Skeletal muscle cell (primary cell): ENCODE measurements at regions not wholly inside any gene's neighbourhood (a gene's known extent, or its start where the extent isn't known, plus 50 kb on each side); places are given as distances from the start of the nearest gene placed in this dataset.
A peak's percentile ranks its signal among the peaks of the same experiment; 100 is the strongest.

Experiments used
- DNase-seq: peaks from one replicate; pipeline ENCODE4 v3.0.0-alpha.2; 2010; ENCODE audit warnings: low read depth
- H3K4me3 ChIP-seq: 2 replicates; pipeline ENCODE4 v1.5.1; 2011; ENCODE audit warnings: low read depth, mild to moderate bottlenecking, control low read depth, low read length, moderate library complexity

DNA sequence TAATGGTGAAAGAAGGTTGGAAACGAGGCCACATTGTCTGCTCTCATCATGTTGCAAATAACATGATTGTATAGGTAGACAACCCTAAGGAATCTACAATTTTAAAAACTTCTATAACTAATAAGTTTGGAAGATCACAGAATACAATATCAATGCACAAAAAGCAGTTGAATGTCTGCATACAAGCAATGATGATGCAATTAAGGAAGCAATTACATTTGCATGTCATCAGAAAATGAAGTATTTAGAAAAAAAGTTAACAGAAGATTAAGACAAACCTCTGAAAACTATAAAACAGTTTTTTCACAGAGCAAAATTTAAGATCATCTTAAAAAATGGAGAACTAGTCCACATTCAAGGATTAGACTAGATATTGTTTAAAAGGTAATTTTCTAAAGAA, 181.1 kb downstream of the METTL4 start:
- DNase-seq = no peak
- H3K4me3 ChIP-seq = no peak overlapping the region

DNA sequence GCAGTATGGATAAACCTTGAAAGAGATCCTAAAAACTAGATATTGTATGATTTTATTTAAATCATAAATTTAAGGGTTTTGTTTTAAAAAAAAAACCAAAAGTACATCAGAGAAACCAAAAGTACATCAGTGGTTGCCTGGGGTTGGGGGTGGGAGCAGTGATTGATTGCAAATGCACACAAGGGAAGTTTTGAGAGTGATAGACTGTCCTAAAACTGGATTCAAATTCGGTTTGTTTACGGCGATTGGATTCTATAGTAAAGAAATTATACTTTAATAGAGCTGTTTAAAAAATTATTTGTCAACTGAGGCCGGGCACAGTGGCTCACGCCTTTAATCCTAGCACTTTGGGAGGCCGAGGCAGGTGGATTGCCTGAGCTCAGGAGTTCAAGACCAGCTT, 179.8 kb downstream of the METTL4 start:
- no peak for DNase-seq
- no peak overlapping the region for H3K4me3 ChIP-seq

DNA sequence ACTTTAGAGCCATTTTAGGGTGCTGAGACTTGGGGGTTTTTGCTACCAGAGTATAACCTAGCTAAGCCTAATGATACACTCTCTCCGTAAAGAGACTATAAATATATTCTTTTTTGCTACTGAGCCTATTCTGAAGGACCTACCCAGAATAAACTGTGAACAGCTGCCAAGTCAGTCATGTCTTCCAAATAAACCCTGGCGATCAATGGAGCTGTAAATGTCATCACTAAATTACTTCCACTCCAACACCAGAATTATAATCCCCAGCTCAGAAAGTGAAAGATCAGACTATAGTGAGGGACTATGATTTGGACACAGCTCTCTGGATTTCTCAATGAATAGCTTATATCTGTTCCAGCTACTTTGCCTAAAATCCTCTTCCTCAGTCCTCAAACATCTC, 178.9 kb downstream of the METTL4 start:
- H3K4me3 ChIP-seq = no peak overlapping the region
- no peak for DNase-seq

DNA sequence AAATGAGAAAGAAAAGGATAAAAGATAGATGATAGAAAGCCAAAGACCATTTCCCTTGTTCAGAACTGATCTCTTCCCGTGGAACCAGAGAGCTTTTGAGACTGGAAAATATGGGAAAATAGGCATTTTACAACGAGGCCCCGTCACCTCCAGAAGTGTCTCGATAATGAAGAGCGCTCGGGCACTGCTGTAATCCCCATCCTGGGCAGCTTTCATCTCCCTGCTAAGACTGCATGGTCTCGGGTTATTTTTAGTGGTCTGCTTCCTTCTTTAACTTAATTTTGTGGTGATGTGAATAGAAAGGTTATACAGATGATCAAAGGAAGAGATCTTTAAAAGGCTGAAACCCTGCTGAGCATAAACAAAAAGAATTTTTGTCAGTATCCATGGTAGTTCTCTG, 176.6 kb downstream of the METTL4 start:
- H3K4me3 ChIP-seq = no peak overlapping the region
- DNase-seq = no peak

DNA sequence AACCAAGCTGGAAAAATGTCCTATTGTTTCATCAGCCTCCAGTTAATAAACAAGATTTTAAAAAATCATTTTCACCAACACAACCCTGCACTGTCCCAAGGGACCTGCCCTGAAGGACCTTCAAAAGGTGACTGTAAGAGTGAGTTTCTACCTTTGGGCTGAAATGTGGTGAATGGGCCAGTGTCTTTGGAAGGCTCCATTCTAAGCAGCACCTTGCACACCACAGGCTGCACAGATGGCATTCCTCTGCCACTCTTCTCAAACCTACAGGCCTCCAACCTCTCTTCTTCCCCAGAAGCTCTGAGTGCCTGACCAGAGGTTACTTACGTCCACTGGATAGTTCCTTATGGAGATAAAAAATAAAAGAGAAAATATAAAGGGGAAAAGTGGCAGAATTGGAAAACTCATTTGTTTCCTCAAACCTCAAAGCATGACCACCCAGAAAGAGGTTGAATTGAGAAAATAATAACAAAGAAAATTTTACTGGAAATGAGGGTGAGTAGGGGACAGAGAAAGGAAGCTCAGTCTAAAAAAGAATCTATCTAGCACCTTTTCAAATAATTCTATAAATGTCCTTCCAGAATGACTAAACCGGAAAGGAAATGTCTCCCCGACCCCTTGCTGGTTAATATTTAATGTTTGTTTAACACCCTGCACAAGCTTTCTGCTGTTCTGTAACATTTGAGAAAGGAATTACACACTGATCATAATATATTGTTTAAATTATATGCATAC, 175.7 kb downstream of the METTL4 start:
- no peak overlapping the region for H3K4me3 ChIP-seq
- no peak for DNase-seq

DNA sequence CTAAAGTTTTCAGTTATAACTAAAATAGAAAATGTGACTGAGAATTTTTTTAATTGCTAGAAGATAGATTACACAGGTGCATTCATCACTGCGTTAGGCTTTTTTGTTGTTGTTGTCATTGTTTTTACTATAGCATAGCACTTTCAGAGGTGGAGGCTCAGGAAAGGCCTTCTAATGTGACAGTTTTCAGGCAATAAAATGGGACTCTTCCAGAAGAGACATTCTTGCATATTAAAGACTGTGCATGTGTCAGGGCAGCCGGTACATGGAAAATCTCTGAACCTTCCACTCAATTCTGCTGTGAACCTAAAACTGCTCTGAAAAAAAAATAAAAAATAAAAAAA, 175.2 kb downstream of the METTL4 start:
- no peak for DNase-seq
- H3K4me3 ChIP-seq = no peak overlapping the region

DNA sequence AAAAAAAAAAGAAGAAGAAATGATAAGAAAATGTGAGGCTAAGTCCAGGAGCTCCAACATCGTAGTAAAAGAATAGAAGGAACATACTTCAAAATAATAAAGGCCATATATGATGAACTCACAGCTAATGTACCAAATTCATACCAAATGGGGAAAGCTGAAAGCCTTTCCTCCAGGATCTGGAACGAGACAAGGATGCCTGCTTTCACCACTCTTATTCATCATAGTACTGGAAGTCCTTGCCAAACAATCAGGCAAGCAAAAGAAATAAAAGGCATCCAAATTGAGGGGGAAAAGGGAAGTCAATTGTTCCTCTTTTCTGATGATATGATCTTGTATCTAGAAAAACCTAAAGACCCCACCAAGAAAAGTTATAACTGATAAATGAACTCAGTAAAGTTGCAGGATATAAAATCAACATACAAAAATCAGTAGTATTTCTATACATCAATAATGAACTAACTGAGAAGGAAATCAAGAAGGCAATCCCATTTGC, 170.6 kb downstream of the METTL4 start:
- no peak overlapping the region for H3K4me3 ChIP-seq
- no peak for DNase-seq

DNA sequence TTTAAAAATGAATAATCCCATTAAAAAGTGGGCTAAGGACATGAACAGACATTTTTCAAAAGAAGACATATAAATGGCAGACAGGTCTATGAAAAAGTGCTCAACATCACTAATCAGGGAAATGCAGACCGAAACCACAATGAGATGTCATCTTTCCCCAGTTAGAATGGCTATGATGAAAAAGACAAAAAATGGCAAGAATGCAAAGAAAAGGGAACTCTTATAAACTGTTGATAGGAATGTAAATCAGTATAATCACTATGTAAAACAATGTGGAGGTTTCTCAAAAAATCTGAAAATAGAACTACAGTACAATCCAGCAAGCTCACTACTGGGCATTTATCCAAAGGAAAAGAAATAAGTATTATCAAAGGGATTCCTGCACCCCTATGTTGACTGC, 169.2 kb downstream of the METTL4 start:
- no peak overlapping the region for H3K4me3 ChIP-seq
- no peak for DNase-seq

DNA sequence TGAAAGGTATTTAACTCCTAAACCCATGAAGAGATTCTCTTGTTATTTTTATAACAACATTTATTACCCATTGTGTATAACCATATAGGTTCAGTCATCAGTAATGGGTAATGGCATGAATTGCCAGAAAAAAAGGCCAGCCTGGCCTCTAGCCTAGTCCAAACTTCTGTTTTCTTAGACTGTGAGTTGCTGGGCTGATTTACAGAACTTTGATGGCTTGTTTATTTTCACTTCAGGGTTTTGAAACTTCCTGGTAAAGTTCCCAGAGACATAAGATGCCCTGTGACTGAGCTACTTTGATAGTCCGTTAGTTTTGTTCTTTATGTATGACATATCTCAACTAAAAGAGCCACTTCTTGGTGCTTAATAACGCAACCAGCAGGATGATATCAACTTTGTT, 164.8 kb downstream of the METTL4 start:
- DNase-seq = peak; percentile 27
- no peak overlapping the region for H3K4me3 ChIP-seq

DNA sequence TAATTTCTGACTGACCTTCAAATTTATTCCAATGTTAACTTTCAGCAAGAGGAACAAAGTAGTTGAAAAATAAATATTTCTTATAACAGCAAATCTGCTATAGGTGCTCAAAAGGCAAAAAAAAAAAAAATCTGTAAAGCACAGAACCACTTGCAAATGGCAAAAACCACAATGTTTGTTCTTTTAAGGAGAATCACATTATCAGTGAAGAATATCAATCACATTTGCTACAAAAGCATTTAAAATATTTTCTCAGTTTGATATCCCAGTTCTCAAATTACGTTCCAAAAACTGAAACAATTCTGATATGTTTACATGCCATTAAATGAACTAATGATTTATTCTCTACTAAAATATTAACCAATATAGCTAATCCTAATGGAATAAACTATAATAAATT, 163.3 kb downstream of the METTL4 start:
- no peak for DNase-seq
- no peak overlapping the region for H3K4me3 ChIP-seq

DNA sequence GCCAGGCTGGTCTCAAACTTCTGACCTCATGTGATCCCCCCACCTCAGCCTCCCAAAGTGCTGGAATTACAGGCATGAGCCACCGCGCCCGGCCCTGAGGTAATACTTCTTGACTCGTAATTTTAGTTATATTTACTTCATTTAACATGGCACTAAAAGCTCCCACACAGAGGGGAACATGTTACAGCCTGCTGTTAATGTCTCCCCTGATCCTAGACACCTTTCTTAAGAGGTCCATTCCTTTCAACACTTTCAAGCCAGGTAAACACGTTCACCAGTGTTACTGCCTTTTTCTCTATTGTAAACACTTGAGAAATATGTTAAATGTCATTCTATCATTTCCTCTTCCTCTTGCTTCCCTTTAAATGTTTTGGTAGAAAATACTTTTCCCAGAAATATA, 161.4 kb downstream of the METTL4 start:
- no peak overlapping the region for H3K4me3 ChIP-seq
- DNase-seq = no peak

DNA sequence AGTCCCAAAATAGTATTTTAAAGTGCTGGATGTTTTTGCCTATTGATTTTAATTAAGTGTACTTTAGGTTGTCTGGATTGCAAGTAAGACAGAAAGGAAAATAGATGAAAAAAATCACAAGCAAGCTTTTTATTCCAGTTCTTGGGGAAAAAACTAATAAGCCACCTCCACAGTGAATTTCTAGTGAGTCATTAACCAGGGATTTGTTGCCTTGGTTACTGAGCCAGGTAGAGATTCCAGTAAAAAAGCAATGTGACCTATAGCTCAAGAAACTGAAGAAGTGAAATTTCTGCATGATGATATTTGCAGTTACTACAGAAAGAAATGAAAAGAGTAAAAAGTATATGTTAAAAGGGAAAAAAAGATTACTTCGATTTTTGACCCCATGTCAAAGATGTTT, 160.6 kb downstream of the METTL4 start:
- DNase-seq = no peak
- H3K4me3 ChIP-seq = no peak overlapping the region

DNA sequence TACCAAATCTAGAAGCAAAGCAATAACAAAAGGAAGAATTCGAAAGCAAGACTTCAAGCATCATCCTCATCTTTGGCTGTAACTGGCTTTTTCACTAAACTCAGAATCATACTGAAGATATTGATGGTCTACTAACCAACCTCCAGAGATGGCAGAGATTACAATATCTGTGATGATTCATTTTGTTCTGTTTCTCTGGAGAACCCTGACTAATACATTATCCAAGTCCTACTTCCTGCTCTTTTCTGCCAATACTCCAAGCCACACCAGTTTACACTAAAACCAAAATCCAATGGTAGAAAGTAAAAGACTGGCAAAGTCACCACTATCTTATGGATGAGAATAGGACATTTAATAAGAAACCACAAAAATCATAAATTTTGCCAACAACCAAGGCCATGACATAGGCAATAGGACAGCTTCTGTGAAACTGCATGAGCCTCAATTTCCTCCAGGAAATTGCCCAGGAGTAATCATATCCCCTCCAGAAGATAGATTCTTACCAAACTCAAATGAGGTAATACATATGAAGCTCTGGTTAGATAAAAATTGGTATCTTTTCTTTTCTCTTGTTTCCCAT, 159.8 kb downstream of the METTL4 start:
- DNase-seq = no peak
- no peak overlapping the region for H3K4me3 ChIP-seq

DNA sequence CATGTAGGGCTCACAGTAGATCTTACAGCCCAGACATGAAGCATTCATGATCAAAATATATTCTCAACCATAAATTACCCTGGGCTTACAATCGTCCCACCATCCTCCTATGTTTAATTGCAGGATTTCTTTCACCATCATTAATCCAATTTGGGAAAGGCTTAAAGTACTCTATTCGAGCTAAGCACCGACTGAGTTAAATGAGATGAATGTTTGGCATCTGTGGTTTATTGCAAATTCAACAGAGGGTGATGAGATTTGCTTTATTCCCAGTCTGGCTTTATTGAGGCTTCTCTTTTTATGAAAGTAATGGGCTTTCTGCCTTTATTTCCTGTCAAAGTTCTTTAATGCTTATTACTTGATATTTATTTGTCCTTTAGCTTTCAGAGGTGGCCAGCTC, 159.0 kb downstream of the METTL4 start:
- no peak for DNase-seq
- H3K4me3 ChIP-seq = no peak overlapping the region

DNA sequence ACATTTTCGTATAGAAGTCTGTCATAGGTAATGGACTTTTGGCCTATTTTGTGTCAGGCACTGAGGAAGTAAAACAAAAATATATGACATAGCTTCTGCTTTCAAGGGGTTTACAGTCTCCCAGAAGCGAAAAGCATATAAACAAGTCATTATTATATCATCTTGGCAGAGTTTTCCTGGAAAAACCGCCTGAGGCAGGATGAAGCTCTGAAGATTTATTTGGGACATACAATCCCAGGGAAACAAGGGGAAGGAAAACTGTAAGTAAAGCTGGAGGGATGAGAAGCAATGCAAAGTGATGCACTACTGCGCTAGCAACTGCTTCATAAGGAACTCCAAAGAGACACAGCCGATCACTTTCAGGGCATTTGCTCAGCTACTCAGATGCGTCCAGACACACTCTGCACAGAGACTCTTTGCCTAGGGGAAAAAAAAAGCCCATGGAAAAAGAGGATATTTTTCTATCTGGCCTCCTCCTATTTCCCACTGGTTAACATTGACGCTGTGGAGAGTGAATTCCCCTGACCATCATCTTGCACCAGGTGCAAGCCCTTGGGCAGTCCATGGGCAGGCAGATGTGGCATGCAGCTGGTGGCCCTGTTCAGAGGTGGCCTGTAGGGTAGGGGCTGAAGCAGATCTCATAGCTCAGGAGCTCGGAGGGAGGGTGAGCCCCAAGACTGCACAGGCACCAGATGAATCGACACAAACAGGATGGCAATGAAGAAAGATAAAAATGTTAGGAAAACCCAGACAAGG, 158.1 kb downstream of the METTL4 start:
- no peak for DNase-seq
- no peak overlapping the region for H3K4me3 ChIP-seq

DNA sequence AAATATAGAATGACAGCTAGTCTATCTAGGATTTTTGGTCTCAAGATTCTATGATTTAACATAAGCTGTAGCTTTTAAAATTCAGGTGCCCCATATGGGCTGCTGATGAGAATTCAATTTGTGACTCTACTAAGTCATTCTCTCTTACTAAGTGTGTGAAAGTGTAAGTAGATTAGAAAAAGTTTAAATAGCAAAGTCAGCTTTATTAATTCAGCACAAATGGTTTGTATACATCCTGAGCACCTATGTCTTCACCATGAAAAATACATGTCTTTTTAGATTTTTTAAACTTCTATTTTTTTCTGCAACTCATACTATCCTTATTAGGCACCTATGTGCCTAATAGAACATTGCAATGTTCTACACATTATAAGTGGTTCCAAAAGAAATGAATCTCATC, 157.1 kb downstream of the METTL4 start:
- no peak overlapping the region for H3K4me3 ChIP-seq
- no peak for DNase-seq

DNA sequence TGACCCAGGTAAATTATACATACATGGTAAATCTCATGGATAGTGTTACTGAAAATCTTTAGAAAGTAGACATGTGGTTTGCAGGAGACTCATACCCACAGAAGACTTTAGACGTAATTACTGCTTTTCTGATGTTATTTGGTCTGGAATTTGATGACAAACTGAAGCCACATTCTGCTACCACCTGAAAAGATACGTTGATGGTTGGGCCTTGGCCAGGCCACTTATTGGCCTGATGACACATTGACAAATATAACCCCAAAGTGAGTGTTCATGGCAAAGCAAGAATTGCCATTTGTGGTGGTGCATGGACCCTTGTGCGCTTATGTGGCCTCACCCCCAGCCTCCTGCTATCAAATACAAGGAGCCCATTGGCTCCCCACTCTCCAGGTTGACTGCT, 155.6 kb downstream of the METTL4 start:
- no peak overlapping the region for H3K4me3 ChIP-seq

DNA sequence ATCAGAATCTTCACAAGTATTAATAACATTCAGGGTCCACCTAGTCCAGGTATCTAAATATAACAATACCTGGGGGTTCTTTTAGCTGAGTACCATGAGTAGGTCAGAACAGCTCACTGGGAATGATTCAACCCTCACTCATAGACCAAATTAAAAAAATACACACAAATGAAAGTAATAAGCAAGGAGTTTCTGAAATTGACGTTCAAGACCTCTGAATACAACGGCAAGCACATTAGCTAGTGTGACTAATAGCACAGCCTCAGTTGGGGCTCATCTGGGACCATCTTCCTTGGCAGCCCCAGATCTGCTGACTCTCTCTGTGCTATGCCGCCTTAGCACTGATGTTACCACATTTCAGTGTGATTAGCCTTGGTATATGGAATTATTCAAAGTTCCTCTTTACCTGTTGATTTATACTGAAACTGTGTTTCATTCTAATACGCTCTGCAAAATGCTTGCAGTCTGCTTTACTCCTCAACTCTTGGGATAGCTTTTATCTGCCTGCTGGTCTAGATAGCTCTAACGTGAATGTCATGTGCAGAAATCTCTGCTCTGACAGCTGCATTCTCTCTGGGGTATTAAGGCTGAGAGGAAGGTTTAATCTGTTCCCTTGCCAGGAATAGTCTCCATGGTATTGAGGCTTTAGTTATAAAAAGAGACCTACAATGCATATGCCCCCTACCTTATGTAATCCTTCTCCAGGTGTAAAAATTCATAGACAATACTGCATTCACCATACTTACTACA, 153.3 kb downstream of the METTL4 start:
- DNase-seq = peak; percentile 55
- no peak overlapping the region for H3K4me3 ChIP-seq

More for the DNA sequence above, 155.6 kb downstream of the METTL4 start:
- no peak for DNase-seq

DNA sequence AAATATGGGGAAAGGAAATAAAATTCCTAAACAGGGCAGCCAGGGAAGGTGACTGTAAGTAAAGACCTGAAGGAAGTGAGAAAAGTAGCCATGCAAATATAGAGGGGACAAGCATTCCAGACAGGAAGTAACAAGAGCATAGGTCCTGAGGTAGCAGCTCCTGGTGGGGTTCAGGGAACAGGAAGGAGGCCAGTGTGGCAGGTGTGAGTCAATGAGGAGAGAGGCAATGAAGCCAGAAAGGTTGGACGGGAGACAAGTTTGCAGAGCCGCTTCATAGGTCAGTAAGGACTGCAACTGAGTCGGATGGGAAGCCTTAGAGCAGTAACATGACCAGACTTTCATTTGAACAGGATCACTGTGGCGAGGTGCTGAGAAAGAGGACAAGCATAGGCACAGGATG, 150.9 kb downstream of the METTL4 start:
- no peak for DNase-seq
- H3K4me3 ChIP-seq = no peak overlapping the region

DNA sequence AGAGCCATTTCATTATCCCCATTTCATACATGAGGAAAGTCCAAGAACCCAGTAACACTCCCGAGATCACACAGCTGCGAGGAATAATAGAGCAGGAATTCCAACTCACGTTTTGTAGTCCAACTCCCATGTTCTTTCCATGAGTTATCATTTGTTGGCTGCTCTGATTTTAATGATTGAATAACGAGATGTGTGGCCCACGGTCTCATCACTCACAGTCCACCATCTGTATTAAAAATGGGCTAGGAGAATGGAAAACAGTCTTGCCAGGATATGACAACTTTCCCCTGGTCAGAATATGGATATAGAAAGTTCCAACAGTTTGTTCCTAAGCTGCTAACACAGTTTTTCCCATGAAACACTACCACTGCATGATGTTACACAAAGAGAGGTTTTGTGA, 147.5 kb downstream of the METTL4 start:
- DNase-seq = no peak
- no peak overlapping the region for H3K4me3 ChIP-seq
